Body of pancreas (tissue), 4 donors: ENCODE measurements at regions not wholly inside any gene's neighbourhood (a gene's known extent, or its start where the extent isn't known, plus 50 kb on each side); places are given as distances from the start of the nearest gene placed in this dataset.
"Not testable (repeated sequence)": the region's sequence is repeated elsewhere in the genome, so short reads cannot be mapped to it uniquely, and the experiment has no call there.

Source experiments
- ATAC-seq: fragments of 150-250 bp; one replicate; pipeline ENCODE4 v1.9.1; 2016
- DNase-seq, 4 donors: peaks; one replicate each; pipeline ENCODE4 v3.0.0-alpha.2; 2019
- H3K27ac ChIP-seq, 4 donors: fragments of 200-600 bp; sonication (generic); 1 replicate in 3 of 4; 2 replicates in 1 of 4; pipeline versions ENCODE4 v1.5.1 to v1.6.1; 2016 to 2019; ENCODE audit warnings: mild to moderate bottlenecking in 1 of 4, mixed read lengths in 1 of 4, moderate library complexity in 1 of 4
- H3K27me3 ChIP-seq, 2 donors: fragments of 200-600 bp; sonication (generic); one replicate each; pipeline ENCODE4 v1.6.0; 2016; ENCODE audit warnings: mild to moderate bottlenecking in 1 of 2
- H3K36me3 ChIP-seq, 2 donors: fragments of 200-600 bp; sonication (generic); replicated peaks in 1 of 2; 2 replicates each; pipeline ENCODE4 v1.5.1; 2016; ENCODE audit warnings: low read depth in 2 of 2; ENCODE audit not compliant: insufficient read depth in 1 of 2
- H3K4me1 ChIP-seq: fragments of 200-600 bp; sonication (generic); one replicate; pipeline ENCODE4 v1.6.0; 2016
- H3K4me3 ChIP-seq, 2 donors: fragments of 200-600 bp; sonication (generic); 1 replicate in 1 of 2; 2 replicates in 1 of 2; pipeline ENCODE4 v1.5.1; 2016 to 2019
- H3K9me3 ChIP-seq, 3 donors: fragments of 200-600 bp; sonication (generic); 1 replicate in 2 of 3; 2 replicates in 1 of 3; pipeline ENCODE4 v1.5.1; 2016
- CTCF ChIP-seq, 7 experiments: fragments of 450-650 bp in 4 of 7; fragments of 200-600 bp in 3 of 7; sonication (generic) in 3 of 7; IDR thresholded peaks; one replicate each; pipeline ENCODE4 v1.5.1; 2016 to 2019; ENCODE audit warnings: antibody characterized with exemption in 7 of 7
- POLR2A ChIP-seq, 3 donors: fragments of 450-650 bp; IDR thresholded peaks; one replicate each; pipeline ENCODE4 v1.6.1; 2016; ENCODE audit warnings: antibody characterized with exemption in 3 of 3, mild to moderate bottlenecking in 2 of 3
- WGBS, 2 donors: methylation state at CpG; one replicate each; pipeline ENCODE4 v1.1.5; 2017; 5-methylcytosine and 5-hydroxymethylcytosine counted together
- intact Hi-C: fragments of 100-400 bp; cut with DNase I; formaldehyde crosslinking; loops from one replicate; pipeline ENCODE4 v1.15.1; 2023

- H3K36me3 ChIP-seq, result no peaks in the 10 kb centered on the region
- intact Hi-C loops, result no loop called here
- no peak overlapping the region for H3K4me3 ChIP-seq
- TF ChIP-seq POLR2A (IDR thresholded peaks at IDR 0.05) (no peak), CTCF (IDR thresholded peaks at IDR 0.05) (no peak)
- H3K27ac ChIP-seq, result peak overlapping the region in 1 of 4 donors; percentile 15
- H3K27me3 ChIP-seq, result no peaks in the 10 kb centered on the region
- DNase-seq (no peak), ATAC-seq (no peak)
- WGBS, 2 donors, result 65 to 78% methylated on average over 4 of the region's 4 CpGs
- H3K9me3 ChIP-seq, result peaks cover 0 to 4% (median 0%) of the 10 kb centered on the region in 3 donors
- no peaks in the 10 kb centered on the region for H3K4me1 ChIP-seq
Measured at GRCh38 chr1:30462166-30462565, 261.2 kb downstream of the MATN1 start.

GRCh38 chr1:30461640-30462039 is 261.7 kb downstream of the MATN1 start:
- Histone ChIP-seq H3K4me3 (no peak overlapping the region), H3K27me3 (no peaks in the 10 kb centered on the region), H3K36me3 (no peaks in the 10 kb centered on the region), H3K27ac (peak overlapping the region in 1 of 4 donors; percentile 15), H3K9me3 (peaks cover 0 to 4% (median 0%) of the 10 kb centered on the region in 3 donors), H3K4me1 (no peaks in the 10 kb centered on the region)
- intact Hi-C loops, result no loop called here
- ATAC-seq (peak; percentile 72), DNase-seq (peak; percentile 13 to 79 (median 30))
- TF ChIP-seq CTCF (IDR thresholded peaks at IDR 0.05), result no peak
- TF ChIP-seq POLR2A (IDR thresholded peaks at IDR 0.05), result no peak

GRCh38 chr1:30460661-30461060 is 262.7 kb downstream of the MATN1 start:
- Histone ChIP-seq H3K4me1 (no peaks in the 10 kb centered on the region), H3K27ac (no peak overlapping the region), H3K36me3 (no peaks in the 10 kb centered on the region), H3K4me3 (no peak overlapping the region), H3K9me3 (peaks cover 0 to 4% (median 0%) of the 10 kb centered on the region in 3 donors), H3K27me3 (no peaks in the 10 kb centered on the region)
- intact Hi-C loops, result no loop called here
- ATAC-seq (no peak), DNase-seq (no peak)
- TF ChIP-seq POLR2A (IDR thresholded peaks at IDR 0.05) (no peak), CTCF (IDR thresholded peaks at IDR 0.05) (no peak)
- 50 to 89% methylated on average over 1 of the region's 1 CpG for WGBS, 2 donors

- H3K27me3 ChIP-seq, H3K27ac ChIP-seq, H3K4me1 ChIP-seq, H3K36me3 ChIP-seq, H3K4me3 ChIP-seq, intact Hi-C loops, ATAC-seq, DNase-seq, H3K9me3 ChIP-seq: not testable (repeated sequence)
- 72 to 82% methylated on average over 9 to 13 of the region's 13 CpGs for WGBS, 2 donors
Measured at GRCh38 chr1:30458730-30459485, 264.5 kb downstream of the MATN1 start.

GRCh38 chr1:30452925-30453324 is 270.5 kb downstream of the MATN1 start:
- no peak for ATAC-seq
- Histone ChIP-seq H3K9me3 (no peaks in the 10 kb centered on the region), H3K4me3 (no peak overlapping the region), H3K36me3 (no peaks in the 10 kb centered on the region), H3K4me1 (no peaks in the 10 kb centered on the region), H3K27me3 (no peaks in the 10 kb centered on the region), H3K27ac (no peak overlapping the region)
- no peak for TF ChIP-seq POLR2A (IDR thresholded peaks at IDR 0.05)
- TF ChIP-seq CTCF (IDR thresholded peaks at IDR 0.05), result no peak
- intact Hi-C loops, result no loop called here
- WGBS, 2 donors, result 87 to 88% methylated on average over 2 of the region's 2 CpGs
- DNase-seq, result no peak
